HG02840 (cell line): ENCODE measurements at regions not wholly inside any gene's neighbourhood (a gene's known extent, or its start where the extent isn't known, plus 50 kb on each side); places are given as distances from the start of the nearest gene placed in this dataset.

Experiments used
- ATAC-seq: cut with Tn5 transposase; IDR thresholded peaks from one replicate; pipeline ENCODE4 v1.9.1; 2021; ENCODE audit warnings: mild to moderate bottlenecking, moderate library complexity, moderate number of reproducible peaks; ENCODE audit not compliant: unreplicated experiment, low FRiP score

DNA sequence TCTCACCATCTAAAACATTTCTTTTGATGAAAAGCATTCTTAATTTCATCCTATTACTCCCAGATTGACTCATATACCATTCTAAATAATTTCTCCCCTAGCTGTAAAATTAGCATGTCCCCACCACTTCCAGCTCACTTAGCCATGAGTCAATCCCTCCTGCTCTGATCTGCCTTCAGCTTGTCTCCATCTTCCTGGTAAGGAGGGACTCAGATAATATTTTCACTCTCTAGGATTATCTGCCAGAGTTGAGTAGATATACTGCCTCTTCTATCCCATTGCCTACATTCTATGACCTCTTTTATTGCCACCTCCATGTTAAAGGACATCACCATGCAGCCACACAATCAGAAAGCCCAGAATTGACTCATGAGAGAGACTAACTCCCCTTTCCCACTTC, 348.8 kb upstream of the POU3F2 start:
- ATAC-seq: no peak

DNA sequence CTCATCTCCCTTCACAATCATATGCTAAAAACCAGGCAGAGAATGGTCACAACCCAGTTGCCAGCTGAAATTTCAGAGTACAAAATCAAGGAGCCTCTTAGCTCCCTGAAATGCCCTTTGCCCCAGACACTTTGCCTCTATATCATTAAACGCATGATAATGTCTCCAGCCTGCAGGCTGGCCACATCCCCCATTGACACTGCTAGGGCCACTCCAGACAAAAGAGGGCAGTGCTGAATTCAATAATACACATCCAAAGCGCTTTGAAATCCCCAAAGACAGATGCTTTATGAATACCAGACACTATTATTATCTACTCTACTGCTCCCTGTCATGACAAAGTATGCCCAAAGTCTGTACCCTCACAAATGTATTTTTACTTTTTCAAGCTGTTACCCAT, 348.3 kb upstream of the POU3F2 start:
- ATAC-seq: no peak

DNA sequence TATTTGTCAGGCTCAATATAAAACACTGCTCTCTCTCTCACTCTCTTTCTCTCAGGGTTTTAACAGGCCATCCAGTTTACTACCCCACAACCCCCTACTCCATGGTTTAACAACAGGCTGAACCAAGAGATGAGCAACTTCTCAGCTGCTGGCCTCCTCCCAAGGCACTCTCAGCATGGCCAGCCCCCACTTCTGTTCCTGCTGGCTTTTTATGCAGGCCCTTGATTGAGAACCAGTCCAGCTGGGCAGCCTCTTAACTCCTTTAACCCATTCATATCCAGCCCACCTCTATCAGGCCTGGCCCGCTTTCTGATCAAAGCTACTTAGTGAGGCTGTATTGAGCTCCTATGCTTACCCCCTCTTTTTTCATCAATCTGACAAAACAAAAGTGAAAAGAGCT, 346.8 kb upstream of the POU3F2 start:
- no peak for ATAC-seq

DNA sequence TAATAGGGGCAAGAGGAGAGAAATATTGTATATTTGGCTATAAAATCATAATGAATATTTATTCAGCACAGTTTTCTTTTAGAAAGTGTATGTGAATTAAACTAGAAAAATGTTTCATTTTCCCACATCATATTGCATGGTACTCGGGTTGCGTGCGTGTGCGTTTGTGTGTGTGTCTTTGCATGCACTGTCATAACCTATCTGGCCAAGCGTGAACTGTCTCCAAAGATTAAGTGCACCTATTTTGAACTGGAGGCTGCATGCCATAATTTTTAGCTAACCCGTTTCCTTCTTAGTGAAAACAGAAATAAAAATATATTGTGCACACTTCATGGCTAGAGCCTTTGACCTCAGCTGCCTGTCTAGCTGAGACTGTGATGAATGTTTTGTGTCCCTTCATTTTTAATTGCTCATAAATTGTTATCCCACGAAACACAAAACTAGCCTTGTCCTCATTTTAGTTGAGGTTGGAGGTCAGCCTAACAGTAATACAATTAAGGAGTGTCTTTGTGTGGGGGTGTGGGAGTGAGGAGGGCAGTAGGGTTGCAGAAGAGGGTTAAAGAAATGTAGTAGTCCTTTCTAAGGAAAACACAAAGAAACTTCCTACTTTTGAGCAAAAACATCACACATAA, 336.1 kb upstream of the POU3F2 start:
- ATAC-seq: no peak

DNA sequence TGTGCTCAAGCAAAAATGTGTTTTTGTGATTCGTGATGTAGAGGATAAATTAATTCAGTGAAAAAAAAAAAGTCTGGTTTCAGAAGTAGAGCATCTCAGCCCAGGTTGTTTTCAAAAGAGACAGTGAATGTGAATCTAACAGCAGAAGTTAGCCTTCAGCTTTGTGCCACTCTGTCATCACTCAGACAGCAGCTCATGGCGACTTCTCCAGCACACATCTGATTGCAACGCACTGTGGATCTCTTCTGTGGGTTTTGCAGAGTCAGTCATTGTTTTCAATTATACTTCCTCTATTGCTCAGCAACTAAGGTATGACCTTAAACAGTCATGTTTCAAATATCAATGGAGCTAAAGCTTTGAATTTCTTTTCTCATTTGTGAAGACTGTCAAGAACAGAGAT, 335.5 kb upstream of the POU3F2 start:
- no peak for ATAC-seq

DNA sequence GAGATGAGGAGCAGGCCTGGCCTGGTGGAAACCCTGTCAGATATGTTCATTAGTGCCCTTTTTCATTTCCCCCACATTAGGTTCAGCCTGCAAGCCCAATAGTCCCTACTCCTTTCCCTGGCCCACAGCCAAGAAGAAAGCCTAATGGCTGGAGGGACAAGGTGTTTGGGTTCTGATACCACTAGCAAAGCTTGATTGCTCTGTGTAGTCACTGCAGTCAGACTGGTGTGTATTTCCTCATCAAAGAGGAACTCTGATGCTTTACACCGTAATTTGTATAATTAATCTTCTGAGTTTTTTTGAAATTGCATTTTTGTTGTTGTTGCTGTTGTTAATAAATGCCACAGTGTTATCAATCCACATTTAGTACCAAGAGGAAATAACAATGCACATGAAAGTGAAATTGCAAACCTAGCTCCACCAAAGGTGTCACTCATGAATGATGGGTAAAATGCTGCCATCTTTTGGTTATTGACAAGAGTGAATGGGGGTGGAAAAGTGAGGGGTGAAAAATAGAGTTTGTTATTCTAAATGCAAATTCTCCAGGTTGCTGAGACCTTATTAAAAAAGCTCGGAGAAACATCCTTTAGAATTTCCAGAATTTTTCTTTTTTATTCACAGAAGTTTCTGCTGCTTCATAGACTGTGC, 320.2 kb upstream of the POU3F2 start:
- no peak for ATAC-seq

DNA sequence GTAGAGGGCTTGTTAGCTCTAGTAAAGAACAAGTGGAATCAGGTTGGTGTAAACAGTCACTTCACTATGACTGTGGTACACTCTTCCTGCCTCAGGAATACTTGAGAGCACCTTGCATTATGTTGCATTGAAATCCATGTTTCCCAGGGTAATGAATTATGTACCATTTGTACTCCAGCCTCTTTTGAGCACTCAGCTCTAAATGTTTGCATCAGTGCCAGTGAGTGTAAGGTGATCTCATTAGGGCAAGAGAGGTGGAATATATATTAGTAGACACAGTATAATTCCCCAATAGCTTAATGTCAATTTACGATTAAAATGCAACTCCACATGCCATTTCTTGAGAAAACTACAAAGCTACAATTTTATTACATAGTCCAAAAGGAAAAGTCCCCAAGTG, 319.6 kb upstream of the POU3F2 start:
- ATAC-seq: no peak

DNA sequence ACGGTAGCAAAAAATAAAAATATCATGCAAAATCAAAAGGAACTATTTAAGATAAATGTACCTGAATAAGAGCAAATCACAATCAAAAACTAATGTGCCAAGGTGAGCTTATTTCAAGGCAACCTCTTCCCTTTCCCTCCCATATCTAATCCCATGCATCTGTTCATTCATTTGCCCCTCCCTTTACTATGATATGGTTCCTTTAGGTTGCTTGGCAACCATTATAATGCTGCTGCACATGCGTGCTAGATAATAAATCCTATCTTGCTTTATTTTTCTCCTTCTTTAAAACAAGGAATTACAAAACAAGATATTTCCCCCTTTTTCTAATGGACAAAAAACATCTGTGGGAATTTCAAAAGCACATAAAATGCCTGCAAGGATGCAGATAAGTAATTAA, 318.2 kb upstream of the POU3F2 start:
- ATAC-seq: no peak

DNA sequence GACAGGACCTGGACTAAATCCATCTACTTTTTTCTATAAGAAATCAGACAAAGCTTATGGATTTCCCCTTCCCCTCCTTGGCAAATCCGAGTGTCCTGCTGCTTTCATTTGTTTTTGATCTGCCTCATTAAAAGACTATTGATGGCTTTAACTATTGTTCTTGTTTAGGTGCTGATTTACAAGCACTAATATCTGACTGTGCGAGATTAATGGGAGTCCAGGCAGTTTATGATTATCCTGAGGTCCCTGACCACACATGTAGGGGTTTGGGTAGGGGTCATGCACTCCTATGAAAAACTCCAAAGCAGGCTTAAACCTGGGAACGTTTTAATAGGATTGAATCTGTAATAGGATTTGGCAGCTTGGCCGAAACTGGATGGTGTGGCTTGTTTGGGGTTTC, 317.5 kb upstream of the POU3F2 start:
- no peak for ATAC-seq

DNA sequence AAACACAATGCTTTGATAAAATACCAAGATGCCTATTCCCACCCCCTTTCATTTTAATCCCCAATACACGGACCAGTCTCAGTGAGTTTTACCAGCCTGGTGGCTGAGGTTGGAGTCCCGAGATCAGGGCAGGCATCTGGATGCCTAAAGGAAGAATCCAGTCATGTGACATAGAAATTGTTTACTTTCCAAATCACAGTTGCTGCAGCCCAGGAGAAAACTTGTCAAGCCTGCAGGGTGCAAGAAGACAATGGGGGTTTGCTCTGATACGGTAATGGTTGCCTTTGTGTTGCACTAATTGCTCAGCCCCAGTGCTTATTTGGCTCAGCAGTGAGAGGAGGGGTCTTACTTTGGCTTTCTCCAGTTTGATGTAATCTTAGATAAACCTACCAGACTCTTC, 308.5 kb upstream of the POU3F2 start:
- ATAC-seq: no peak

DNA sequence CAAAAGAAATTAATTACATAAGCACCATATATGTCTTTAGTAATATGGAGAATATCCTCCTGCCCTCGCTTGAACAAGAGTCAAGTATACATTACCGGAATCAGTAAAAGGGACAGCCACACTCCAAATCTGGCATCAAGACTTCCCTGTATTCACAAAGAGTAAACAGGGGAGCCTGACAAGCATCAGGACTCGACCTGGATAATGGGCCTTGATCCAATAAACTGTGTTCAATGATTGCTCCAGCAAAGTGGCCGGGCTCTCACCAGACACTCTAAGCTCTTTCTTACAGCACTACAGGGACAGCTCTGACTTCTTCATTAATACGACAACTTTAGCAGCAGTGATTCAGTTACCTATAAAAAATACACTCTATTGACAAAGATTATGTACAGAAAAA, 307.9 kb upstream of the POU3F2 start:
- ATAC-seq: no peak

DNA sequence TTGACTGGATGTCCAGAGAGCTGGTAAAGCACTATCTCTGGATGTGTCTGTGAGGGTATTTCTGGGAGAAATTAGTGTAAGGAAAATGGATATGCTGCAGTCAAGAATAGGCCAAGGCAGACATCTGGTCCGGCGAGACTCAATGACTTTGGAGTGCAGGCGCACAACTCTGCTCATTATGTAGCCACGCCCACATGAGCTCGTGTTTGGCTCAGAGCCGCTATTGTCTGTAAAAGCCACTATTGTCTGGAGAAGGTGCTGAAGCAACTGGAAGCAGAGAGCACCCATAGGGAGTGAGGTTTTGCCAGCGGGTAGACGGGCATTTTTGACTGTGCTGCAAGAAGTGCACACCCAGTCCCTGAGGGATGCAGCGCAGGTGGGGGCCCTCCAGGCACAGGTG, 305.0 kb upstream of the POU3F2 start:
- ATAC-seq: no peak

DNA sequence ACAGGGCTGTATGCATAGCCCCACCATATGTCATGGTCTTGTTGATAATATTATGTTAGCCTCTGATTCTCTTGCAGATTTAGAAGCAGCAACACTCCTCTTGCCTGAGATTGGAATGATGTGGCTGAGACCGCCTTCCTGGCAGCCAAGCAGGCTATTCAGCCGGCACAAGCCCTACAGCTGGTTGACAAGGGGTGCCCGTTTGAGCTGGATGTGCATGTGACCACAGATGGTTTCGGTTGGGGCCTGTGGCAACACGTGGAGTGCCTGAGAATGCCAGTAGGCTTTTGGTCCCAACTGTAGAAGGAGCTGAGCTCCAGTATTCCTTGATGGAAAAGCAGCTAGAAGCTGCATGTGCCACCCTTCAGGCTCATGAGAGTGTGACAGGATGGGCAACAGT, 303.6 kb upstream of the POU3F2 start:
- ATAC-seq: no peak

DNA sequence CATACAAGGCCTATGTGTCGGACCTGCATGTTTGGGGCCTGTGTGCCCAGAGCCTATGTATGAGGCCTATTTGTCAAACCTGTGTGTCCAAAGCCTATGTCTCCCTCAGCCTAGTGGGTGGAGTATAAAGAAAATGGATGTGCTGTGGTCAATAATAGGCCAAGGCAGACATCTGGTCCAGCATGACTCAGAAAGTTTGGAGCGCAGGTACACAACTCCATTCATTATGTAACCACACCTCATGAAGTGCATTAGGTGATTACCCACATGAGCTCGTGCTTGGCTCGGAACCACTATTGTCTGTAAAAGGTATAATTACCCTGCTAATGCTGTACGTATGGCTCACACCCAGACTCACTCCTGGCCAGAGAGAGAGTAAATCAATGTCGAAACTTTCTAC, 302.4 kb upstream of the POU3F2 start:
- ATAC-seq: no peak

DNA sequence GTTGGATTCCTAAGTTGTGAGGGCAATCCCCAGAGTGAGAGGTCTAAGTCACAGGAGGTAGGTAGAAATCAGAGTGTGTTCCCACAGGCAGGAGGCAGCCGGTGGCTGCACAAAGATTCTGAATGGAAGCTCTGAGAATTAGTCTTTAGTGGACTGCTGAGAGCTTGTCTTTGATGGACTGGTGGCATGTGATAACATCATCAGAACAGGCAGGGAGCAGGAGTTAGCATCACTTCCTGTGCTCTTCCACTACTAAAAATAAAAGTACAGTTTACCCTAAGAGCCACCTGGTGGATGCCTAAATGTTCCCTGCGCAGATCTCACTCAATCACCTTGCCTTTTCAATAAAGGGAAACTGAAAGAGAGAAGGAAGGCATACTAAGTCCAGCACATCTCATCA, 294.6 kb upstream of the POU3F2 start:
- ATAC-seq: no peak

DNA sequence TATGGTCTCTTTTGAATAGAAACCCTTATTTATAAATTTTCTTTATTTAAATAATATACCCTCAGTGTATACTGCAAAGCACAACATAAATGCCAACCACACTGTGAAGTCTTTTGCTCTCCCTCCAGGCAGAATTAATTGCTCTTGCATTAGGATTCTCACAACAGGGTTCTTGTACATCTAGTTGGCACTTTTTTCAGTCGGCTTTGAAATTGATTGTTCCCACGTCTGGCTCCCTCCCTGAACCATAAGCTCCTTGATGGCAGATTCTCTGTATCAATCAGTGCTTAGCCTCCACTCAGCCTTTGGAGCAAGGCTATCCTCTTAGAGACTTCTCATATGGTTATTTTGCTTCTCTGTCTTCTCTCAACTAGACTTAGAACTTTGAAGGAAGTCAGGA, 288.0 kb upstream of the POU3F2 start:
- ATAC-seq: no peak

DNA sequence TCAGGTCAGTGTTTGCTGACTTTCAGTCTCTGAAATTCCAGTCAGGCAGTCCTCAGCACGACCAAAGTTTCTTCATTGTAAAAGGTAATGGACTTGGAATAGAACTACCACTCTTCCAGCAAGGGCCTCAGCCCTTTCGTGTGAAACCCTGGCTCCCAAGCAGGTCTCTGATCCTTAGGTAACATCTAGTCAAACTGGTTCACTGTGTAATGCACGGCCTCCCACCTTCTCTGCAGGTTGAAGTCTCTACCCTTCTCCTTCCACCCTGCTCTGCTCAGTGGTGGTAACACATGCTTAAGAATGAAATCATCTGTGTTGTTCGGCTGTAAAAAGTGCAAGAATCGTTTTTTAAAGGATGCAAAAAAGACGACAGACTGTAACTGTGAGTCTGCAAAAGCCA, 287.2 kb upstream of the POU3F2 start:
- no peak for ATAC-seq

DNA sequence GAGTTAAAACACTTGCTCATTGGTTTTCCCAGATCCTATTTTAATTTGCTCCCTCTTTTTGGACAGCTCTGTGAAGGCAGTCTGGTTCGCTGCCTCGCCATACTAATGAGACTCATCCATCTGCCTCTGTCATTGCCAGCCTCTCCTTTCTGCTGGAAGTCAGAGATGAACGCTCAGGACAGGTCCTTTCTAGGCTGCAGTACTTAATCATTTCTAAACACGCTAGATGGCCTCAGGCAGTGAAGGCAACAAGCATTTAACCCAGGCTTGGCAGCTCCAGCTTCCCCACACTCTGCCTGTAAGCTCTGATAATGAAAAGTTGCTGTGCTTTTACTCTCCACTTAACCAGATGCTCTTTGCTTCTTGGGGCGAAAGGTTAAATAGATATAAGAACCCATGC, 286.7 kb upstream of the POU3F2 start:
- no peak for ATAC-seq

DNA sequence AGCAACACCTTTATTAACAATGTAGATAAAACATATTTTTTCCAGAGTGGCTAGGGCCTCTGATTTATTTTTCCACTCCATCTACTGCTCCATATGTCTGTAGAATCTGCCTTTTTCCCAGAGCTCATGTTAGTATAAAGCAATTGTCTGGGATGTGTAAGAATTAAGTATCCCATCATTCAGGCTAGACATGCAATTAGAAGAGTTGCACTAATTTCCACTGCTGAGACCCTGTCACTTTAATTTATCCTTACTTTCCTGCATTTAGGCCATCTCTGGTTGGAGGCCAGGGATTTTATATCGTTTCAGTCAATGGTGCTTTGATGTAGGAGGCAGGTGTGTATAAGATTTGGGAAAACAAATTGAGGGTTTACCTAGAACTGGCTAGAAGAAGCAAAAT, 286.1 kb upstream of the POU3F2 start:
- no peak for ATAC-seq

DNA sequence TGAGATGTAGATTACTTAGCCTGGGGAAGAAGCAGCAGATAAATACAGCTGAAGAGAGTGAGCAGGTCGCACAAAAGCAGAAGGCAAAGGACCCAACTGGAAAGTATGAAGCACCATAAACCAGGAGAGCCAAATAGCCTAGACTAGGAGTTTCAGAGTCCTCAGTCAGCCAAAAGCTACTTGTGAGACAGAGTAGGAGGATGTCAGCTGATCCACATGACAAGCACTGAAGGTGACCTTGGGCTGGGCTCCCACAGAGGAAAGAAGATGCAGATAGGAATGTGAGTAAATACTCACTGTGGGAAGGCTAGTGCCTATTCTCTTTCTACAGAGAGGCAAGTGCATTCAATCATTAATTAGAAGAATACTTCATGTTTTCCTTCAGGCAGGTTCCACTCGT, 274.0 kb upstream of the POU3F2 start:
- ATAC-seq: no peak

DNA sequence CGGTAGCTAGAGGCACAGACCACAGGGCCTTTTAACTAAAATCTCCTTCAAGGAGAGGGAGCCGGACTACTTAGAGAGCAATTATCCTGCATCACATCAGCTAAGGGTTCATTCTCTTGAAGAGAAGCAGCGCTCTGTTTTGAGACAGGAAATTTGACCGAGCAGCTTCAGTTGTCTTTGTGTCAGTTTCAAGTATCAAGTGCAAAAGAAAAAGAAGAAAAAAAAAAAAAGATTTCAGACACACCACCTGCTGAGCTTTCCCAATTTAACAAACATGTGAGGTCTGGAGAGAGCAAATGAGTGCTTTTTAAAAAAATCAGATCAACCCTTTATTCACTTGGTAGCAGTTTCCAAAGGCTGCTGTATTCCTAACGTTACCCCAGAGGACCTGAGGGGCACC, 273.5 kb upstream of the POU3F2 start:
- no peak for ATAC-seq

DNA sequence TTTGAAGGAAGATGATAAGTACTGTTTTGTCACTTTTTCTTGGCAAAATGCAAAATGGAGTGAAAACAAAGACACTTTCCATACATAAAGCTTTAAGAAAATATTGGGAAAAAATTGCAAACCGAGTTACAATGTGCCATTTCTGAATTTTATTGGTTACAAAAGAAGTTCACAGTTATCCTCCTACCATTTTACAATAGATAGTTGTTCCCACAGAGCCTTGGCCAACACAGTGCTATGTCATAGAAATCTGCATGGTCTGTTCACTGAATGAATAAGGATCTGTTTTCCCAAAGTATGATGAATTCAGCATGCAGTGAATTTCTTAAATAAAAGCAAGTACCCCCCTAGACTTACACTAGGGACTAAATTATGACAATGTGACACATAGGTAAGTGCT, 268.2 kb upstream of the POU3F2 start:
- no peak for ATAC-seq

DNA sequence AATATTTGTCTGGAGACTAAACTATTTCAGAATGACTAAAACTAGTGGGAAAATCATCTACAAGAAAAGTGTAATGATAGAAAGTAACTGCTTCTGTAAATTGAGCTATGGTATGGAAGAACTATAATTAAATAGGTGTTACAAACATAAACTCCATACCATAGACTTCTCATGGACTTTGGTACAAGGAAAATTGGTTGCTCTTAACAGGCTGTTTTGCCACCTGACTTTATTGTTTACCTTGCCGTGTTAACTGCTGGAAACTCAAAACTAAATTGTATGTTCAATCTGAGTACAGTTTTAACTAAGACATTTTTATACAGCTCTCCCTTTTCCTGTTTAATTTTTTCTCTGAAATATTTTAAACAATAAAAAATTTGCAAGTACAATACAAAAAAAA, 261.8 kb upstream of the POU3F2 start:
- ATAC-seq: no peak
